KMS-11 (cell line): ENCODE measurements at regions not wholly inside any gene's neighbourhood (a gene's known extent, or its start where the extent isn't known, plus 50 kb on each side); places are given as distances from the start of the nearest gene placed in this dataset.

Source experiments
- H2AFZ ChIP-seq: fragments of 200-600 bp; sonication (generic); 2 replicates; pipeline ENCODE4 v1.6.1; 2016; ENCODE audit warnings: antibody characterized with exemption, mixed run types, low read depth
- H3K27ac ChIP-seq: fragments of 200-600 bp; sonication (generic); 2 replicates; pipeline ENCODE4 v1.6.1; 2016; ENCODE audit warnings: mild to moderate bottlenecking, mixed run types
- H3K27me3 ChIP-seq: fragments of 200-600 bp; sonication (generic); 2 replicates; pipeline ENCODE4 v1.6.1; 2017; ENCODE audit warnings: mild to moderate bottlenecking, low read depth, mixed run types, moderate library complexity; ENCODE audit not compliant: insufficient read depth
- H3K36me3 ChIP-seq: fragments of 200-600 bp; sonication (generic); 2 replicates; pipeline ENCODE4 v1.6.1; 2017; ENCODE audit warnings: mild to moderate bottlenecking, mixed run types; ENCODE audit not compliant: insufficient read depth
- H3K4me1 ChIP-seq: fragments of 200-600 bp; sonication (generic); 2 replicates; pipeline ENCODE4 v1.6.1; 2016; ENCODE audit warnings: mild to moderate bottlenecking, low read depth, mixed run types; ENCODE audit not compliant: poor library complexity, severe bottlenecking
- H3K4me2 ChIP-seq: fragments of 200-600 bp; sonication (generic); 2 replicates; pipeline ENCODE4 v1.7.0; 2016; ENCODE audit warnings: mild to moderate bottlenecking, mixed run types
- H3K4me3 ChIP-seq: fragments of 200-600 bp; sonication (generic); IDR thresholded peaks from 2 replicates; pipeline ENCODE4 v1.6.1; 2017; ENCODE audit warnings: low read depth, low read length, mixed read lengths; ENCODE audit not compliant: insufficient read depth
- H3K79me2 ChIP-seq: fragments of 200-600 bp; sonication (generic); 2 replicates; pipeline ENCODE4 v1.6.1; 2016; ENCODE audit warnings: low read depth, mixed run types; ENCODE audit not compliant: insufficient read depth
- H3K9ac ChIP-seq: fragments of 200-600 bp; sonication (generic); 2 replicates; pipeline ENCODE4 v1.6.1; 2016; ENCODE audit warnings: mild to moderate bottlenecking, mixed run types
- H4K20me1 ChIP-seq: fragments of 200-600 bp; sonication (generic); 2 replicates; pipeline ENCODE4 v1.6.1; 2016; ENCODE audit warnings: mild to moderate bottlenecking, mixed run types; ENCODE audit not compliant: insufficient read depth
- CTCF ChIP-seq: fragments of 200-600 bp; sonication (generic); conservative IDR thresholded peaks from 2 replicates; pipeline ENCODE4 v1.6.1; 2017; ENCODE audit warnings: low read depth, mild to moderate bottlenecking, antibody characterized with exemption, low read length, moderate library complexity, mixed read lengths

DNA sequence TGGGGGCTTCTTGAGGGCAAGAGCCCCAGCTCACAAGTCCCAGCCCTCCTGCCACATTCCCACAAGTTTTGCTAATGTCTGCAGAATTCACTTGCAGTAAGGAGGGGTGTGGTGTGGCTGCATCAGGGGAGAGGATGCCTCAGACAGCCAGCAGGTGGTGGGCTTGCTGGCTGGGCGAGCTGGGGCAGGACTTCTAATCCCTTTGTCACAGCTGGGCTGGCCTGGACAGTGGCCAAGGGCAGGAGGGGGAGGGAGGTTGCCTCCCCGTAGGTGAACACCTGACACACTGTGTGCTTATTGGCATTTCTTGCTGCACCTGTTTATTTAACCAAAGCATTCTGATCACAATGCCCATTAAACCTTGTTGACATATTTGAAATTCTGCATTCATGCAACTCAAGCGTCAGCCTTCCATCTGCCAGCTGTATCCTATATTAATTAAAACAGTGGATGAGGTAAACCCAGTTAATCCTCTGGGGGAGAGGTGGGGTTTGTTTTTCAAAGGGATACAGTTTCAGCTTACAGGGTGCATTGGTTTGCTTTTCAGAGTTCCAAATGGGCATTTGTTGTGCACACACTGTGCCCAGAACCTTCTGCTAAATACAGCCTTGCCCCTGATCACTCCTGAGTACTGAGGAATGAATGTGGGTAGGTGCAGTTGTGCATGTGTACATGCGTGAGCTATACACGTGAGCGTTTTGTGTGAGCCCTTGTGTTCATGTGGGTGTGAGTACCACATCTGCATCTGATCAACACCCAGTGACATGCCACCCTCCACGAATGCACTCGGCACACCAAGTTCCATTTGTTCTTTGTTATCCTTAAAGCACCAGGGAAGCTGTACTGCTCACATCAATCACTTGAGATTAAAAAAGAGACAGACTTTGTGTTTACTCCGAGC, 268.7 kb downstream of the XXYLT1 start:
- Histone ChIP-seq H2AFZ (no peak overlapping the region), H3K9ac (no peak overlapping the region), H3K79me2 (no peaks in the 10 kb centered on the region), H3K27ac (no peak overlapping the region), H3K27me3 (no peaks in the 10 kb centered on the region), H3K4me3 (no peak overlapping the region), H3K4me1 (peaks cover 10% of the 10 kb centered on the region), H3K36me3 (no peaks in the 10 kb centered on the region), H3K4me2 (no peak overlapping the region), H4K20me1 (no peaks in the 10 kb centered on the region)
- TF ChIP-seq CTCF, result peak; percentile 47; the same call in 1 of the 2 replicates

DNA sequence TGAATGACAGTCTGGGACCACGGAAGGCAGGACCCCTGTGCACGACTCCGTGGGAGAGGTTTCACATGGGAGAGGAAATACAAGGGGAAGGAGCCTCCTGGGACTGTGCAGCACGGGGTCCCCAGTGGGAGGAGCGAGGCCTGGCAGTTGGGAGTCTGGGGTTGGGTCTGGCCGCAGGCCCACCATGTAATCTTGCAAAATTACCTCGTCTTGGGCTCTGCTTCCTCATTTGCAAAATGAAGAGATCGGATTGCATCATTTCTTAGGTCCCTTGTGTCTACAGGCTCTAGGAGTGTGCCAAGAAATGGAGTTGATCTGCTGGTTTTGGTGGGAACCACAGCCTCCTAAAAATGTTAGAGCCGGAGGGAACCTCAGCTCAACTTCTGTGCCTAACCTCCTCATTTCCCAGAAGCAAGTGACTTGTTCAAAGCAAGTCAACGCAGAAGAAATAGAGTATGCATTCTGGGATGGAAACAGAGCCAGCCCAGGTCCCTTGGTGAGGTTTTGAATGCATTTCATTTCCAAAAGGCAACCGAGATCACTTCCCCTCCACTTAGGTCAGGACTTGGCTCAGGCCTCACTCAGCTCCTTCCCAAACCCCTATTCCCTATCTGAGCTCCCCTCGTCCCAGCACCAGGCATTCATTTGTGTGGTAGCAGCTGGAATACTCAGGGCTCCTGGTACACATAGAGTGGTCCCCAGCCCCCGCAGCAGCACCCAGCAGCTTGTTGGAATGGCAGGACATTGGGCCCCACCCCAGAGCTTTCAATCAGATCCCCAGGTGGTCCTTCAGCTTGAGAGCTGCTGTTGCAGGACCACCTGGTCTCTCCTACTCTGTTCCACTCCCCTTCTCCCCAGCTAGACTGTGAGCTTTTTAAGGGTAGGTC, 267.7 kb downstream of the XXYLT1 start:
- Histone ChIP-seq H3K27ac (no peak overlapping the region), H3K4me2 (no peak overlapping the region), H3K9ac (no peak overlapping the region), H3K36me3 (no peaks in the 10 kb centered on the region), H3K4me1 (peaks cover 10% of the 10 kb centered on the region), H3K79me2 (no peaks in the 10 kb centered on the region), H4K20me1 (no peaks in the 10 kb centered on the region), H3K27me3 (no peaks in the 10 kb centered on the region), H3K4me3 (no peak overlapping the region), H2AFZ (no peak overlapping the region)
- TF ChIP-seq CTCF, result no peak

GRCh38 chr3:195003893-195004289, 267.1 kb downstream of the XXYLT1 start:
- Histone ChIP-seq H3K27me3 (no peaks in the 10 kb centered on the region), H3K4me3 (no peak overlapping the region), H2AFZ (no peak overlapping the region), H3K27ac (no peak overlapping the region), H3K4me2 (no peak overlapping the region), H4K20me1 (no peaks in the 10 kb centered on the region), H3K79me2 (no peaks in the 10 kb centered on the region), H3K4me1 (peaks cover 10% of the 10 kb centered on the region), H3K9ac (no peak overlapping the region), H3K36me3 (no peaks in the 10 kb centered on the region)
- TF ChIP-seq CTCF, result no peak

- no peaks in the 10 kb centered on the region for H3K27me3 ChIP-seq
- H3K9ac ChIP-seq, result no peak overlapping the region
- no peaks in the 10 kb centered on the region for H4K20me1 ChIP-seq
- no peak overlapping the region for H3K27ac ChIP-seq
- no peaks in the 10 kb centered on the region for H3K36me3 ChIP-seq
- no peaks in the 10 kb centered on the region for H3K79me2 ChIP-seq
- H2AFZ ChIP-seq, result no peak overlapping the region
- no peak overlapping the region for H3K4me2 ChIP-seq
- TF ChIP-seq CTCF, result no peak
- no peak overlapping the region for H3K4me3 ChIP-seq
- H3K4me1 ChIP-seq, result peaks cover 10% of the 10 kb centered on the region
These were observed 266.3 kb downstream of the XXYLT1 start for GRCh38 chr3:195004512-195005250.
